GM23338 (cell line): ENCODE measurements at regions not wholly inside any gene's neighbourhood (a gene's known extent, or its start where the extent isn't known, plus 50 kb on each side); places are given as distances from the start of the nearest gene placed in this dataset.

Experiments
- ATAC-seq: fragments of 200-7000 bp; cut with Tn5 transposase; 3 replicates; pipeline ENCODE4 v1.9.1; 2020
- DNase-seq: peaks from one replicate; pipeline ENCODE4 v3.0.0-alpha.2; 2015; ENCODE audit warnings: low spot score
- H2AFZ ChIP-seq: fragments of 200-600 bp; sonication (generic); 2 replicates; pipeline ENCODE4 v1.8.0; 2016; ENCODE audit warnings: antibody characterized with exemption, mild to moderate bottlenecking, moderate library complexity
- H3F3A ChIP-seq: fragments of 200-600 bp; sonication (generic); replicated peaks from 2 replicates; pipeline ENCODE4 v1.8.0; 2017; ENCODE audit warnings: antibody characterized with exemption, mixed run types, low read depth
- H3K27ac ChIP-seq: fragments of 200-600 bp; sonication (generic); 2 replicates; pipeline ENCODE4 v1.6.1; 2016; ENCODE audit warnings: low read depth
- H3K27me3 ChIP-seq: fragments of 200-600 bp; sonication (generic); 2 replicates; pipeline ENCODE4 v1.8.0; 2016; ENCODE audit warnings: mild to moderate bottlenecking, mixed run types, moderate library complexity; ENCODE audit not compliant: insufficient read depth
- H3K36me3 ChIP-seq: fragments of 200-600 bp; sonication (generic); 2 replicates; pipeline ENCODE4 v1.8.0; 2016; ENCODE audit warnings: mild to moderate bottlenecking; ENCODE audit not compliant: insufficient read depth
- H3K4me1 ChIP-seq: fragments of 200-600 bp; sonication (generic); 2 replicates; pipeline ENCODE4 v1.8.0; 2016; ENCODE audit warnings: mild to moderate bottlenecking, moderate library complexity; ENCODE audit not compliant: insufficient read depth
- H3K4me2 ChIP-seq: fragments of 200-600 bp; sonication (generic); 2 replicates; pipeline ENCODE4 v1.7.1; 2017; ENCODE audit warnings: mixed run types
- H3K4me3 ChIP-seq: fragments of 200-600 bp; sonication (generic); 2 replicates; pipeline ENCODE4 v1.6.1; 2016; ENCODE audit warnings: mixed run types
- H3K79me2 ChIP-seq: fragments of 200-600 bp; sonication (generic); replicated peaks from 2 replicates; pipeline ENCODE4 v1.8.0; 2017; ENCODE audit warnings: mild to moderate bottlenecking; ENCODE audit not compliant: insufficient read depth
- H3K9me2 ChIP-seq: fragments of 200-600 bp; sonication (generic); 2 replicates; pipeline ENCODE4 v1.8.0; 2017; ENCODE audit not compliant: insufficient read depth
- H4K20me1 ChIP-seq: fragments of 200-600 bp; sonication (generic); replicated peaks from 2 replicates; pipeline ENCODE4 v1.8.0; 2017; ENCODE audit warnings: mild to moderate bottlenecking; ENCODE audit not compliant: insufficient read depth
- H3K27ac Mint-ChIP-seq: 2 replicates; pipeline ENCODE4 v1.8.0; 2020; ENCODE audit warnings: inconsistent platforms, mild to moderate bottlenecking, moderate library complexity, mixed read lengths
- H3K27me3 Mint-ChIP-seq: 3 replicates; pipeline ENCODE4 v1.8.0; 2022; ENCODE audit warnings: low read depth, mild to moderate bottlenecking, moderate library complexity, mixed read lengths, inconsistent platforms; ENCODE audit not compliant: insufficient read depth, poor library complexity
- H3K36me3 Mint-ChIP-seq: 3 replicates; pipeline ENCODE4 v1.8.0; 2021; ENCODE audit warnings: low read depth, mild to moderate bottlenecking, inconsistent platforms, moderate library complexity, mixed read lengths
- H3K4me1 Mint-ChIP-seq: 3 replicates; pipeline ENCODE4 v1.8.0; 2020; ENCODE audit warnings: mild to moderate bottlenecking, inconsistent platforms, mixed read lengths
- H3K4me3 Mint-ChIP-seq: 3 replicates; pipeline ENCODE4 v1.8.0; 2021; ENCODE audit warnings: moderate library complexity, mild to moderate bottlenecking, inconsistent platforms, mixed read lengths
- H3K9me3 Mint-ChIP-seq: 3 replicates; pipeline ENCODE4 v1.8.0; 2020; ENCODE audit warnings: moderate library complexity, mild to moderate bottlenecking, inconsistent platforms, mixed read lengths
- CREB1 ChIP-seq: fragments of 250-450 bp; sonication (Bioruptor Pico); IDR thresholded peaks from 2 replicates; pipeline ENCODE4 v1.5.0; 2020; ENCODE audit warnings: low read depth, mild to moderate bottlenecking, moderate library complexity
- CTCF ChIP-seq, 2 experiments: fragments of 200-600 bp in 1 of 2; sonication (generic) in 1 of 2; conservative IDR thresholded peaks; 2 replicates each; pipeline versions ENCODE4 v1.5.1 to v1.6.1; 2016 to 2017; ENCODE audit warnings: antibody characterized with exemption in 2 of 2, low read depth in 2 of 2, mild to moderate bottlenecking in 2 of 2, moderate library complexity in 1 of 2
- ETS1 ChIP-seq: IDR thresholded peaks from 2 replicates; pipeline ENCODE4 v1.6.1; 2016; ENCODE audit warnings: antibody characterized with exemption
- EZH2 ChIP-seq: fragments of 200-600 bp; sonication (generic); IDR thresholded peaks from one replicate; pipeline ENCODE4 v1.8.0; 2017; ENCODE audit warnings: antibody characterized with exemption, mild to moderate bottlenecking, low read depth; ENCODE audit not compliant: unreplicated experiment
- EZH2phosphoT487 ChIP-seq: fragments of 200-600 bp; sonication (generic); IDR thresholded peaks from one replicate; pipeline ENCODE4 v1.8.1; 2018; ENCODE audit warnings: antibody characterized with exemption; ENCODE audit not compliant: unreplicated experiment
- ZNF114 ChIP-seq: fragments of 250-450 bp; sonication (Bioruptor Pico); IDR thresholded peaks from 2 replicates; pipeline ENCODE4 v1.5.0; 2020; ENCODE audit warnings: mild to moderate bottlenecking, moderate library complexity
- ZNF331 ChIP-seq: fragments of 250-450 bp; sonication (Bioruptor Pico); IDR thresholded peaks from 2 replicates; pipeline ENCODE4 v1.5.0; 2020; ENCODE audit warnings: low read depth, mild to moderate bottlenecking, moderate library complexity
- TF ChIP-seq, protein P1 (sequence below): fragments of 250-450 bp; sonication (Bioruptor Pico); IDR thresholded peaks from 2 replicates; pipeline ENCODE4 v1.5.0; 2020; ENCODE audit warnings: mild to moderate bottlenecking, moderate library complexity

DNA sequence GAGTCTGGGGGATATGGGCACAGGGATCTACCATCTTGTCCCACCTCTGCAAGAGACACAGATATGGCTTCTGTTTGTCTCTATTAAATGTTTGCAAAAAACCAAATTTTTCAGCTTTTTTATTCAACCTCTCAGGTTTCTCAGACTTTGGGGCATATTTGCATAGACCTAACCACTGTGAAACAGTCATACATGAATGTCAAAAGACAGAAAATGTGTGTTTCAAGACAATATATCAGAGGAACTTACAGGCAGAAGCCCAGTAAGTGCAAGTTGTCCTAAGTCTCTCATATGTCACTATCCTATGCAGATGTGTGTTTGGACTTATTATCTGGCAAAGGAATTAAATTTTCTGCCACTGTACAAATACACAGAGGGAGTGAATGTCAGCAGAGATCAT lies 951.2 kb downstream of the PCDH18 start:
- Histone ChIP-seq H3K4me2 (no peak overlapping the region), H3K4me1 (no peaks in the 10 kb centered on the region), H3K27ac (no peak overlapping the region), H3K27me3 (no peaks in the 10 kb centered on the region), H3K9me2 (no peaks in the 10 kb centered on the region), H3K79me2 (no peaks in the 10 kb centered on the region), H2AFZ (no peak overlapping the region), H3F3A (no peaks in the 10 kb centered on the region), H3K4me3 (no peak overlapping the region), H4K20me1 (no peaks in the 10 kb centered on the region), H3K36me3 (no peaks in the 10 kb centered on the region)
- Mint-ChIP-seq H3K9me3 (no peaks in the 10 kb centered on the region; the same call in 2 of the 3 replicates), H3K27ac (no peak overlapping the region), H3K27me3 (no peaks in the 10 kb centered on the region), H3K36me3 (no peaks in the 10 kb centered on the region), H3K4me1 (no peaks in the 10 kb centered on the region), H3K4me3 (no peak overlapping the region)
- DNase-seq (no peak), ATAC-seq (no peak)
- TF ChIP-seq ZNF114 = no peak
- TF ChIP-seq ZNF331 (CRISPR knock-in tag) = no peak
- TF ChIP-seq CTCF (conservative IDR thresholded peaks at IDR 0.05; ENCODE audit: low read depth in 2 of 2) = no peak
- no peak for TF ChIP-seq ETS1
- TF ChIP-seq CREB1 = no peak
- TF ChIP-seq, protein P1, sequence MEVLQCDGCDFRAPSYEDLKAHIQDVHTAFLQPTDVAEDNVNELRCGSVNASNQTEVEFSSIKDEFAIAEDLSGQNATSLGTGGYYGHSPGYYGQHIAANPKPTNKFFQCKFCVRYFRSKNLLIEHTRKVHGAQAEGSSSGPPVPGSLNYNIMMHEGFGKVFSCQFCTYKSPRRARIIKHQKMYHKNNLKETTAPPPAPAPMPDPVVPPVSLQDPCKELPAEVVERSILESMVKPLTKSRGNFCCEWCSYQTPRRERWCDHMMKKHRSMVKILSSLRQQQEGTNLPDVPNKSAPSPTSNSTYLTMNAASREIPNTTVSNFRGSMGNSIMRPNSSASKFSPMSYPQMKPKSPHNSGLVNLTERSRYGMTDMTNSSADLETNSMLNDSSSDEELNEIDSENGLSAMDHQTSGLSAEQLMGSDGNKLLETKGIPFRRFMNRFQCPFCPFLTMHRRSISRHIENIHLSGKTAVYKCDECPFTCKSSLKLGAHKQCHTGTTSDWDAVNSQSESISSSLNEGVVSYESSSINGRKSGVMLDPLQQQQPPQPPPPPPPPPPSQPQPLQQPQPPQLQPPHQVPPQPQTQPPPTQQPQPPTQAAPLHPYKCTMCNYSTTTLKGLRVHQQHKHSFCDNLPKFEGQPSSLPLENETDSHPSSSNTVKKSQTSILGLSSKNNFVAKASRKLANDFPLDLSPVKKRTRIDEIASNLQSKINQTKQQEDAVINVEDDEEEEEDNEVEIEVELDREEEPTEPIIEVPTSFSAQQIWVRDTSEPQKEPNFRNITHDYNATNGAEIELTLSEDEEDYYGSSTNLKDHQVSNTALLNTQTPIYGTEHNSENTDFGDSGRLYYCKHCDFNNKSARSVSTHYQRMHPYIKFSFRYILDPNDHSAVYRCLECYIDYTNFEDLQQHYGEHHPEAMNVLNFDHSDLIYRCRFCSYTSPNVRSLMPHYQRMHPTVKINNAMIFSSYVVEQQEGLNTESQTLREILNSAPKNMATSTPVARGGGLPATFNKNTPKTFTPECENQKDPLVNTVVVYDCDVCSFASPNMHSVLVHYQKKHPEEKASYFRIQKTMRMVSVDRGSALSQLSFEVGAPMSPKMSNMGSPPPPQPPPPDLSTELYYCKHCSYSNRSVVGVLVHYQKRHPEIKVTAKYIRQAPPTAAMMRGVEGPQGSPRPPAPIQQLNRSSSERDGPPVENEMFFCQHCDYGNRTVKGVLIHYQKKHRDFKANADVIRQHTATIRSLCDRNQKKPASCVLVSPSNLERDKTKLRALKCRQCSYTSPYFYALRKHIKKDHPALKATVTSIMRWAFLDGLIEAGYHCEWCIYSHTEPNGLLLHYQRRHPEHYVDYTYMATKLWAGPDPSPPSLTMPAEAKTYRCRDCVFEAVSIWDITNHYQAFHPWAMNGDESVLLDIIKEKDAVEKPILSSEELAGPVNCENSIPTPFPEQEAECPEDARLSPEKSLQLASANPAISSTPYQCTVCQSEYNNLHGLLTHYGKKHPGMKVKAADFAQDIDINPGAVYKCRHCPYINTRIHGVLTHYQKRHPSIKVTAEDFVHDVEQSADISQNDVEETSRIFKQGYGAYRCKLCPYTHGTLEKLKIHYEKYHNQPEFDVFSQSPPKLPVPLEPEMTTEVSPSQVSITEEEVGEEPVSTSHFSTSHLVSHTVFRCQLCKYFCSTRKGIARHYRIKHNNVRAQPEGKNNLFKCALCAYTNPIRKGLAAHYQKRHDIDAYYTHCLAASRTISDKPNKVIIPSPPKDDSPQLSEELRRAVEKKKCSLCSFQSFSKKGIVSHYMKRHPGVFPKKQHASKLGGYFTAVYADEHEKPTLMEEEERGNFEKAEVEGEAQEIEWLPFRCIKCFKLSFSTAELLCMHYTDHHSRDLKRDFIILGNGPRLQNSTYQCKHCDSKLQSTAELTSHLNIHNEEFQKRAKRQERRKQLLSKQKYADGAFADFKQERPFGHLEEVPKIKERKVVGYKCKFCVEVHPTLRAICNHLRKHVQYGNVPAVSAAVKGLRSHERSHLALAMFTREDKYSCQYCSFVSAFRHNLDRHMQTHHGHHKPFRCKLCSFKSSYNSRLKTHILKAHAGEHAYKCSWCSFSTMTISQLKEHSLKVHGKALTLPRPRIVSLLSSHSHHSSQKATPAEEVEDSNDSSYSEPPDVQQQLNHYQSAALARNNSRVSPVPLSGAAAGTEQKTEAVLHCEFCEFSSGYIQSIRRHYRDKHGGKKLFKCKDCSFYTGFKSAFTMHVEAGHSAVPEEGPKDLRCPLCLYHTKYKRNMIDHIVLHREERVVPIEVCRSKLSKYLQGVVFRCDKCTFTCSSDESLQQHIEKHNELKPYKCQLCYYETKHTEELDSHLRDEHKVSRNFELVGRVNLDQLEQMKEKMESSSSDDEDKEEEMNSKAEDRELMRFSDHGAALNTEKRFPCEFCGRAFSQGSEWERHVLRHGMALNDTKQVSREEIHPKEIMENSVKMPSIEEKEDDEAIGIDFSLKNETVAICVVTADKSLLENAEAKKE (CRISPR knock-in tag) = no peak
- TF ChIP-seq EZH2phosphoT487 = no peak
- TF ChIP-seq EZH2 = no peak
